Endothelial cell of umbilical vein (primary cell): ENCODE measurements at regions not wholly inside any gene's neighbourhood (a gene's known extent, or its start where the extent isn't known, plus 50 kb on each side); places are given as distances from the start of the nearest gene placed in this dataset.
"Not testable (repeated sequence)": the region's sequence is repeated elsewhere in the genome, so short reads cannot be mapped to it uniquely, and the experiment has no call there.

ENCODE experiments used
- CTCF ChIP-seq, 2 donors: IDR thresholded peaks; 1 replicate in 1 of 2; 2 replicates in 1 of 2; pipeline ENCODE4 v1.5.1; 2011; ENCODE audit warnings: low read length in 2 of 2, mild to moderate bottlenecking in 2 of 2, moderate library complexity in 2 of 2, control low read depth in 1 of 2, inconsistent platforms in 1 of 2, low read depth in 1 of 2; ENCODE audit not compliant: insufficient read depth in 1 of 2; ENCODE audit errors: extremely low read depth in 1 of 2
- POLR2A ChIP-seq: IDR thresholded peaks from 2 replicates; pipeline ENCODE4 v1.6.1; 2012; ENCODE audit warnings: low read depth, mild to moderate bottlenecking, control low read depth, low read length
- POLR2AphosphoS5 ChIP-seq: IDR thresholded peaks from 2 replicates; pipeline ENCODE4 v1.6.1; 2012; ENCODE audit warnings: low read depth, mild to moderate bottlenecking, control low read depth, low read length, moderate library complexity; ENCODE audit not compliant: insufficient read depth

GRCh38 chr10:46650967-46651366, 72.0 kb downstream of the SYT15 start:
- not testable (repeated sequence) for TF ChIP-seq POLR2A; POLR2AphosphoS5; CTCF (IDR thresholded peaks at IDR 0.05; ENCODE audit: extremely low read depth in 1 of 2, insufficient read depth in 1 of 2, low read depth in 1 of 2, low read length in 2 of 2)
